Urinary bladder (tissue), 3 donors: ENCODE measurements at regions not wholly inside any gene's neighbourhood (a gene's known extent, or its start where the extent isn't known, plus 50 kb on each side); places are given as distances from the start of the nearest gene placed in this dataset.

ENCODE experiments used
- DNase-seq: peaks from one replicate; pipeline ENCODE4 v3.0.0-alpha.2; 2015; ENCODE audit errors: extremely low spot score
- H3K27ac ChIP-seq: one replicate; pipeline ENCODE4 v1.5.1; 2013; ENCODE audit warnings: low read depth, mild to moderate bottlenecking, moderate library complexity
- H3K36me3 ChIP-seq: one replicate; pipeline ENCODE4 v1.6.1; 2013; ENCODE audit warnings: mild to moderate bottlenecking, moderate library complexity; ENCODE audit not compliant: insufficient read depth
- H3K4me1 ChIP-seq: one replicate; pipeline ENCODE4 v1.6.1; 2013; ENCODE audit warnings: mild to moderate bottlenecking, moderate library complexity; ENCODE audit not compliant: insufficient read depth
- H3K4me3 ChIP-seq: one replicate; pipeline ENCODE4 v1.5.1; 2013; ENCODE audit warnings: low read depth, low read length
- WGBS: extraction: QIAGEN DNeasy Blood & Tissue Kit; methylation state at CpG from one replicate; pipeline ENCODE4 v1.1.7; 2013; 5-methylcytosine and 5-hydroxymethylcytosine counted together
- donor health status: healthy with polysubstance abuse.
- donor health status: healthy.

- 68% methylated on average over 2 of the region's 2 CpGs for whole genome bisulfite sequencing
- H3K4me1 ChIP-seq, result no peaks in the 10 kb centered on the region
- H3K4me3 ChIP-seq, result no peak overlapping the region
- no peak overlapping the region for H3K27ac ChIP-seq
- no peaks in the 10 kb centered on the region for H3K36me3 ChIP-seq
- DNase-seq, result no peak
Measured at GRCh38 chr9:90018688-90019087, 413.9 kb downstream of the GADD45G start.

DNA sequence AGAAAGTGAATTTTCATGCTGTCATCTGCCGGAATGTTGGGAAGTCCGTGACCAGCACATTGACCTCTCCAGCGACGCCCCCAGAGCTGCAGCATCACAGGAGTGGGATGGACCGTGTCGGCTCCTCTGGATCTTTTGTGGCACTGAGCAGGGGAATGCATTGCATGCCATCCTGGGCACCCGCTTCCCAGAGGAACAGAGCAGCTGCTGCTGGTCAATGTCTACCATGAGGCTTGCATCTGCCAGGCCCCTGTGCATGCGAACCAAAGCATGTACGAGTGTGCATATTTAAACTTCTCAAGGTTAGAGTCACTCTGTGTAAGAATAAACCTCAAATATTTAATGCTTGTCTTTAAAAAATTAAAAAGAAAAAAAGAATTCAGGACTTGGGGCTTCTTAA lies 414.8 kb downstream of the GADD45G start:
- WGBS, result 93% methylated on average over 9 of the region's 9 CpGs
- DNase-seq, result no peak
- H3K4me1 ChIP-seq, result no peaks in the 10 kb centered on the region
- H3K36me3 ChIP-seq, result no peaks in the 10 kb centered on the region
- no peak overlapping the region for H3K4me3 ChIP-seq
- no peak overlapping the region for H3K27ac ChIP-seq

DNA sequence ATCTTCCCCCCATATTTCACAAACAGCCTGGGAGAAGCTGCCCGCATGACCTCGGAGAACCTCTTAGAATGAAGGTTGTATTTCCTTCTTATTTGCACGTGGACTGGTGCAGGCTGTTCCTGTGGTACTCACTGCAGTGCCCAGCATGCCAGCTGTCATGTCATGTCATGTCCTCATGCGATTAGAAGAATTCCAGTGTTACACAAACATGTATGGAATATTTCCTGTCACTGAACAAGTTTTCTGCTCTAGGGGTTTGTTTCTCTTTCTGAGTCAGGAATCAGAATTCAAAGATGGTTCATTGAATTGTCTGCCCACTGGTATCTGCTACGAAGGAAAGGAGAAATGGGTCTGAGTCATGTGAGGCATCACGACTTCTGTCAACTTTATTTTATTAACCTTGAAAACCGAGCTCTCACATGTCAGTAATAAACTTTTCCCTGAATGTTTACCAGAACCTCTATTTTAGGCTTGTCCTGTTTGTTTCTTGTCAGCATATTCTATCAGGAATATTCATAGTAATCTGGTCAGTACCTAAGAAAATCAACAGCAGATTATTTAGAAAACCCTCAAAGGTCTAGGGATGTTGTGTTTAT lies 415.6 kb downstream of the GADD45G start:
- 53% methylated on average over 7 of the region's 7 CpGs for WGBS
- no peak overlapping the region for H3K27ac ChIP-seq
- DNase-seq, result no peak
- H3K36me3 ChIP-seq, result no peaks in the 10 kb centered on the region
- no peak overlapping the region for H3K4me3 ChIP-seq
- H3K4me1 ChIP-seq, result no peaks in the 10 kb centered on the region

DNA sequence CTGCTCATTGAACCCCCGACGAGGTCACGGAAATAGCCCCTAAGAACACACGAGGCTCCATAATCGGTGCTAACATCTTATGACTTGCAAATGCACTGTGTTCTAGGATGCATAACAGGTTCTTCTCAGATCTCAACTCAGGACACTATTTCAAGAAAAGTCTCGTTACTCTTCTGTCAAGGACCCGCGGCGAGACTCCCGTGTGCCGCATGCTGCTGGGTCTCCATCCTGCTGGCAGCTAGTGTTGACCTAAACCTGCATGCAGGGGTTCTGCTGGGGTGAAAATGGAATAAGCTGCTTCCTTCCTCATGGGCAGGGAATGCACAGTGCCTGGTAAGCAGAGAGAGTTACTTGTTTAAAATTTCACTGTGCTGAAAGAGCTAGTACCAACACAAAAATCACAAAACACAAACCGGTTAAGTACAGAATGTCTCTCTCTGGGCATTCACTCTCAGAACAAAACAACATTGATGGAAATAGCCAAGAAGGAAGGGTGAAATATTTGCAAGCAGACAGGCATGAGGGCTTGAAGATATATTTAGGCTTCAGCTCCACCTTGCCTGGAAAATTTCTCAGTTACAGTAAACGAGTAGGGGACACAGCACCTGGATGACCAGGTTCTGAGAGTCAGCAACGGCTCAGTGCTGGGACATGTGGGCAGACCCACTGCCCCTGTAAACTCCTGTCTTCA lies 416.5 kb downstream of the GADD45G start:
- no peak overlapping the region for H3K4me3 ChIP-seq
- 91% methylated on average over 14 of the region's 14 CpGs for WGBS
- H3K36me3 ChIP-seq, result no peaks in the 10 kb centered on the region
- DNase-seq, result no peak
- H3K27ac ChIP-seq, result no peak overlapping the region
- H3K4me1 ChIP-seq, result no peaks in the 10 kb centered on the region

DNA sequence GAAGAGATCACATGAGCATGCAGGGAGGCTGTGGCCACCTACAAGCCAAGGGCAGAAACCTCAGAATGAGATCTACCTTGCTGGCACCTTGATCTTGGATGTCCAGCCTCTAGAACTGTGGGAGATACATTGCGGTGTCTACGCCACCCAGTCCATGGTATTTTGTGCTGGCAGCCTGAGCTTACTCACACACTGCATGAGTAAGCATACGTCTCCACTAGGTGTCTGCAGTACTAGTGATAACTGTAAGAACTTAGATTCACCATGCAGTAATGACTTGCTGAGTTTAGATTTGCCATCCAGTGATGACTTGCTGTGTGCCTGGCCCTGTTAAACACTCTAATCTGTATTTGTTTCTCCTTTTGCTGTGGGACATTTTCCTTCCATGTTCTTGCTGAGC lies 417.7 kb downstream of the GADD45G start:
- 95% methylated on average over 3 of the region's 3 CpGs for WGBS
- H3K4me3 ChIP-seq, result no peak overlapping the region
- no peak overlapping the region for H3K27ac ChIP-seq
- H3K36me3 ChIP-seq, result no peaks in the 10 kb centered on the region
- H3K4me1 ChIP-seq, result no peaks in the 10 kb centered on the region
- no peak for DNase-seq

GRCh38 chr9:90023861-90024260 lies 419.0 kb downstream of the GADD45G start:
- Histone ChIP-seq H3K4me3 (no peak overlapping the region), H3K36me3 (no peaks in the 10 kb centered on the region), H3K27ac (no peak overlapping the region), H3K4me1 (no peaks in the 10 kb centered on the region)
- DNase-seq, result no peak
- 73% methylated on average over 5 of the region's 5 CpGs for WGBS

GRCh38 chr9:90024409-90024808 lies 419.6 kb downstream of the GADD45G start:
- Histone ChIP-seq H3K36me3 (no peaks in the 10 kb centered on the region), H3K4me1 (no peaks in the 10 kb centered on the region), H3K4me3 (no peak overlapping the region), H3K27ac (no peak overlapping the region)
- WGBS, result 77% methylated on average over 3 of the region's 3 CpGs
- no peak for DNase-seq

DNA sequence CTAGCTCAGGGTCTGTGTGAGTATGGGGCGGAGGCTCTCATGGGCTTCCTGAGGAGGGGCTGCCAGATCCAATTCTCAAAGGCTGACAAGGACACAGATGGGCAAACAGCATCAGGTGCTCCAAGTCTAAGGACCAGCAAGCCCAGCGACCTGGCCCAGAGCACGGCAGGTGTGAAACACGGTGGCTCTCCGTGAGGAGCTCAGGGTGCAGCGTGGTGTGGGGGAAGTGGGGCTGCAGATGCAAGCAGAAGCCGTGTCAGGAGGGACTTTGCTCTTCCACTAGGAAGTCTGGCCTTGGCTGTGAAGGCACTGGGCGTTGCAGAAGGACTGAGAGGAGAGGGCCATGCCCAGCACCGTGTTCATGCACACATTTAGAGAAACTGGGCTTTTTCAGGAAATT lies 420.0 kb downstream of the GADD45G start:
- Histone ChIP-seq H3K4me1 (no peaks in the 10 kb centered on the region), H3K36me3 (no peaks in the 10 kb centered on the region), H3K4me3 (no peak overlapping the region), H3K27ac (no peak overlapping the region)
- 88% methylated on average over 9 of the region's 9 CpGs for WGBS
- no peak for DNase-seq

DNA sequence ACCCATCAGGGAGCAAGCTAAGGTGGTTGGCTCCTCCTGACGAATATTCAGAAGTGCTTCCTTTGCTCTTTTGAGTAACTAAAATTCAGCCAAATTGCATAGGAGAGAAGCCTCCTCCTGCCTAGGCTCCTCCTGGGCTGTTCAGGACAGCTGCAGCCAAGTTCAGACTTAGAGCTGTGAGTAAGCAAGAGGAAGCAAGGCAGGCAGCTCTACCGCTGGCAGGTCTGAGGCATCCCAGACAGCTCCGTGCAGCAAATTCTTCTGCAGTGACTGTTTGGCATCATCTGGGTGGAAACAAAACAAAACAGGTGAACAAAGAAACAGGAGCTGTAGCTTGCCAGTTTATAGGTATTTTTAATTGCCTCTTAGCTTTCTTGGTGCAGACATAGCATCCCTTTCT lies 421.0 kb downstream of the GADD45G start:
- H3K4me3 ChIP-seq, result no peak overlapping the region
- 41% methylated on average over 3 of the region's 3 CpGs for WGBS
- no peak overlapping the region for H3K27ac ChIP-seq
- no peaks in the 10 kb centered on the region for H3K4me1 ChIP-seq
- no peaks in the 10 kb centered on the region for H3K36me3 ChIP-seq
- DNase-seq, result no peak

DNA sequence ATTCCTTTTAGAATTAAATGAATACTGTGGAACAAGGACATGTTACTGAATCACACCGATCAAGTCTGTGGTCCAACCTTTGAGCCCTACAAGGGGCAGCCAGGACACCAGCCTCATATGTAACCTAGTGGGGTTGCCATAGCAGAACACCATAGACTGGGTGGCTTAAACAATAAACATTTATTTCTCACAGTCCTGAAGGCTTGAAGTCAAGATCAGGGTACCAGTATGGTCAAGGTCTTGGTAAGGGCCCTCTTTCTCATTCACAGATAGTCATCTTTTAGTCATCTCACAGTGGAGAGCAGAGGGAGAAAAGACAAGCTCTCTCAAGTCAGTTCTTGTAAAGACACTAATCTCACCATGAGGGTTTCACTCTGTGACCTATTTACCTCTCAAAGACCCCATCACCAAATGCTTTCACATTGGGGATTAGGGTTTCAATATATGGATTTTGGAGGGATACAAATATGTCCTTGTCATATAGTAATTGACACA lies 422.5 kb downstream of the GADD45G start:
- 97% methylated on average over 1 of the region's 1 CpG for WGBS
- Histone ChIP-seq H3K27ac (no peak overlapping the region), H3K4me1 (no peaks in the 10 kb centered on the region), H3K36me3 (no peaks in the 10 kb centered on the region), H3K4me3 (no peak overlapping the region)
- no peak for DNase-seq

DNA sequence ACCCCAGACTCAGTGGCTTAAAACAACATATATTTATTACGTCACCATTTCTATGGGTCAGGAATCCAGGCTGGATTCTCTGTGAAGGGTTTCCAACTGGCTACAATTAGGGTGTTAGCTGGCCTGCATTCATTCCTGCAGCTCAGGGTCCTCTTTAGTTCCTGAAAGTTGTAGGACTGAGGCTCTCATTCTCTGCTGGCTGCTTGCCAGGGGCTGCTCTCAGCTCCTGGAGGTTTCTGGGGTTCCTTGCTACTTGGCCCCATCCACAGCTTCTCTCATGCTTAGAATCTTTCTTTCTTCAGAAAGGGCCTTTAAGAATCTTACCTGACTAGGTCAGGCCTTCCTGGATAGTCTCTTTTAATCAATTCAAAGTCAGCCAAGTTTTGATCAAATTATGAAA lies 424.6 kb downstream of the GADD45G start:
- DNase-seq, result no peak
- no peak overlapping the region for H3K4me3 ChIP-seq
- H3K36me3 ChIP-seq, result no peaks in the 10 kb centered on the region
- H3K27ac ChIP-seq, result no peak overlapping the region
- 52% methylated on average over 1 of the region's 1 CpG for WGBS
- H3K4me1 ChIP-seq, result no peaks in the 10 kb centered on the region

GRCh38 chr9:90029996-90030395 lies 425.2 kb downstream of the GADD45G start:
- no peak for DNase-seq
- Histone ChIP-seq H3K4me3 (no peak overlapping the region), H3K27ac (no peak overlapping the region), H3K36me3 (no peaks in the 10 kb centered on the region), H3K4me1 (no peaks in the 10 kb centered on the region)
- 83% methylated on average over 5 of the region's 5 CpGs for WGBS

GRCh38 chr9:90032296-90033027 lies 427.6 kb downstream of the GADD45G start:
- H3K4me1 ChIP-seq, result no peaks in the 10 kb centered on the region
- WGBS, result 67% methylated on average over 9 of the region's 9 CpGs
- H3K4me3 ChIP-seq, result no peak overlapping the region
- H3K27ac ChIP-seq, result no peak overlapping the region
- no peak for DNase-seq
- no peaks in the 10 kb centered on the region for H3K36me3 ChIP-seq

DNA sequence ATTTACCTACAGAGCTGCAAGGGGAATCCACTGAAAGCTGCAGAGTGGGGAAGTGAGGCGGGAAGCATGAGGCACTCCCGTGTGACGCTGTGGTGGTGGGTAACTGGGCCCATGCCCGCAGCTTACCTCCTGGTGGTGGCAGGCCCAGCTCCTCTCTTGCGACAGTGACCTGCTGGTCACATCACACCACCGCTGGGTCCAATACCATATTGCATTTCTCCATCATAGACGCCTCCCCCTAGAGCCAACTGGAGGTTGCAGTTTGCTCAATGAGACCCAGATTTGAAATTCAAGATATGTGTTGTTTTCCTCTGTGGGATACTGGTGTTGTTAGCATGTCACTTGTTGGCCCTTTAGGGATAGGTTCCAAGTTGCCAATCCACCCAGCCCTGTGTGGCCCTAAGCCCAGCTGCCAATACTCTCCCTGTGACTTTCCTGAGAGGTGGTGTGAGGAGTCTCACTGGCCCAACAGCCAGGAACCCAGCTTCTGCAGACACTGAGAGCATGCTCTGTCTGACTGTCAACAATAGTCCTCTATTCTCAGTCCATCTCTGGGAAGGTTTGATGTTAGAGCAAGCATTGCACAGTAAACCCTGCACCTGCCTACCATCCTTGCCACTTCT lies 428.3 kb downstream of the GADD45G start:
- Histone ChIP-seq H3K27ac (no peak overlapping the region), H3K4me3 (no peak overlapping the region), H3K4me1 (no peaks in the 10 kb centered on the region), H3K36me3 (no peaks in the 10 kb centered on the region)
- no peak for DNase-seq
- WGBS, result 94% methylated on average over 7 of the region's 7 CpGs
